ENCODE measurements at regions not wholly inside any gene's neighbourhood (a gene's known extent, or its start where the extent isn't known, plus 50 kb on each side); places are given as distances from the start of the nearest gene placed in this dataset.
A peak's percentile ranks its signal among the peaks of the same experiment; 100 is the strongest.

GRCh38 chr7:33836797-33837355, 68.5 kb upstream of the BMPER start:
- no peak for TF ChIP-seq CTCF (IDR thresholded peaks at IDR 0.05)
- H3K27ac ChIP-seq: no peak overlapping the region
- H3K4me3 ChIP-seq: no peak overlapping the region
- H3K4me1 ChIP-seq: no peaks in the 10 kb centered on the region
- no peaks in the 10 kb centered on the region for H3K27me3 ChIP-seq
- DNase-seq (no peak), ATAC-seq (no peak)
- no peaks in the 10 kb centered on the region for H3K36me3 ChIP-seq
- intact Hi-C loops (cut with DNase I): no loop called here
- peaks cover 0 to 4% of the 10 kb centered on the region in 2 donors for H3K9me3 ChIP-seq

GRCh38 chr7:33837356-33837851, 67.9 kb upstream of the BMPER start:
- H3K9me3 ChIP-seq: peaks cover 0 to 4% of the 10 kb centered on the region in 2 donors
- no peaks in the 10 kb centered on the region for H3K36me3 ChIP-seq
- no peak for TF ChIP-seq CTCF (IDR thresholded peaks at IDR 0.05)
- ATAC-seq (no peak), DNase-seq (no peak)
- H3K27me3 ChIP-seq: no peaks in the 10 kb centered on the region
- intact Hi-C loops (cut with DNase I): no loop called here
- no peak overlapping the region for H3K4me3 ChIP-seq
- H3K27ac ChIP-seq: no peak overlapping the region
- no peaks in the 10 kb centered on the region for H3K4me1 ChIP-seq

GRCh38 chr7:33841031-33841430, 64.3 kb upstream of the BMPER start:
- TF ChIP-seq CTCF (IDR thresholded peaks at IDR 0.05): no peak

GRCh38 chr7:33841705-33842129, 63.6 kb upstream of the BMPER start:
- H3K36me3 ChIP-seq: no peaks in the 10 kb centered on the region
- DNase-seq (peak in 1 of 4 donors; percentile 25), ATAC-seq (no peak)
- no peak overlapping the region for H3K4me3 ChIP-seq
- H3K4me1 ChIP-seq: no peaks in the 10 kb centered on the region
- intact Hi-C loops (cut with DNase I): no loop called here
- peaks cover 0 to 2% of the 10 kb centered on the region in 2 donors for H3K9me3 ChIP-seq
- TF ChIP-seq CTCF (IDR thresholded peaks at IDR 0.05): no peak
- H3K27me3 ChIP-seq: no peaks in the 10 kb centered on the region
- H3K27ac ChIP-seq: no peak overlapping the region

More at GRCh38 chr7:33841031-33841430, 64.3 kb upstream of the BMPER start:
- H3K4me1 ChIP-seq: no peaks in the 10 kb centered on the region
- H3K9me3 ChIP-seq: peaks cover 0 to 4% of the 10 kb centered on the region in 2 donors
- H3K27ac ChIP-seq: no peak overlapping the region
- no peaks in the 10 kb centered on the region for H3K27me3 ChIP-seq
- ATAC-seq: no peak
- intact Hi-C loops (cut with DNase I): no loop called here
- no peak overlapping the region for H3K4me3 ChIP-seq
- no peaks in the 10 kb centered on the region for H3K36me3 ChIP-seq
- no peak for DNase-seq

- TF ChIP-seq CTCF (IDR thresholded peaks at IDR 0.05): no peak
- Histone ChIP-seq H3K4me1 (no peaks in the 10 kb centered on the region), H3K4me3 (no peak overlapping the region), H3K9me3 (no peaks in the 10 kb centered on the region), H3K27me3 (no peaks in the 10 kb centered on the region), H3K36me3 (no peaks in the 10 kb centered on the region), H3K27ac (no peak overlapping the region)
- intact Hi-C loops (cut with DNase I): no loop called here
- ATAC-seq (no peak), DNase-seq (no peak)
Measured at GRCh38 chr7:33842150-33842549, 63.2 kb upstream of the BMPER start.
